GM19438 (cell line): ENCODE measurements at regions not wholly inside any gene's neighbourhood (a gene's known extent, or its start where the extent isn't known, plus 50 kb on each side); places are given as distances from the start of the nearest gene placed in this dataset.

ENCODE experiments used
- ATAC-seq: cut with Tn5 transposase; IDR thresholded peaks from one replicate; pipeline ENCODE4 v1.9.1; 2021; ENCODE audit warnings: low read depth; ENCODE audit not compliant: unreplicated experiment

DNA sequence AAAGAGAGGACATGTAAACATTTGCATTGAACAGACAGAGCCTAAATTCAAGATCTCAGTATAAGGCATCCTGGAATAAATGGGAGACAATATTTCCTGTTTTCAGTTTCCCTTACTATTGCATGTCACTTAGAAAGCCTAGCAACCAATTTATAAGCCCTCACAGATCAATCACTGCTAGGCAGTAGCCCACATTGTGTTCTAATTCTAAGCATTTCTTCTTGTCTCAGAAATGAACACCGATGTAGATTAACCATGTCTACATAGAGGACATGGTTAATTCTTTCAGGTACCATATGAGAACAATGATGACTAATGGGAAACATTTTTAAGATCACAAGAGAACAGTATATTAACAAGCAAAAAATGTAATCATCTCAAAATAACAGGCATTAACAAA lies 79.6 kb upstream of the HMHB1 start:
- no peak for ATAC-seq

- ATAC-seq = no peak
Measured at GRCh38 chr5:143730112-143730801, 81.7 kb upstream of the HMHB1 start.

DNA sequence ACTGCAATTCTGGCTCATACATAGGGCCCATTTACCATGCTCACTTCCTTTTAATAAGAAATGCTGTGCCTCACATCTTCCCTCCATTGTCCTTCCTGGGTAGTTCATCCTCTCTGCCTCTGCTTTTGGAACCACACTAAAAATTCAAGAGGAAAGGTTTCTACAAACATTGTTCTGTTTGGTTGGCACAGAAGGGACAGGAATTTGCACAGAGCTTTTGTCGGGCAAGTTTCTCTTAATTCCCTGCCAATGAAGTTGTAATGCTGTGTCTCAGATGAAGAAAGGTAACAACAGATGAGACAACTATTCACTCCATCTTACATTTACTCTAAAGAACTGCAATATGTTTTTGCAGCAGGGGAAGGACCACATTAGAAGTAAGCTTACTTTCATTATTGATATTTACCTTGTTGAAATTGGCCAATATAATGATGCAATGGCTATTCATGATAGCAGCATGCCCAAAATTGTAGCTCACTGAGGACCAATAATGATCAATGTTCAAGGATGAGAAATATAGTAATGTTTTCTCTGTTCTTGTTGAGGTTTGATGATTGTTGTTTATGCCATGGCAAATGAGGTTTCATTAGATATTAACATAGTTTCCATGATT lies 82.5 kb upstream of the HMHB1 start:
- ATAC-seq = no peak

GRCh38 chr5:143723159-143723558 lies 88.8 kb upstream of the HMHB1 start:
- ATAC-seq = no peak

- no peak for ATAC-seq
Measured at GRCh38 chr5:143721925-143722324, 90.0 kb upstream of the HMHB1 start.

GRCh38 chr5:143720689-143721088 lies 91.3 kb upstream of the HMHB1 start:
- ATAC-seq = no peak

- no peak for ATAC-seq
Measured at GRCh38 chr5:143717400-143717799, 94.6 kb upstream of the HMHB1 start.

DNA sequence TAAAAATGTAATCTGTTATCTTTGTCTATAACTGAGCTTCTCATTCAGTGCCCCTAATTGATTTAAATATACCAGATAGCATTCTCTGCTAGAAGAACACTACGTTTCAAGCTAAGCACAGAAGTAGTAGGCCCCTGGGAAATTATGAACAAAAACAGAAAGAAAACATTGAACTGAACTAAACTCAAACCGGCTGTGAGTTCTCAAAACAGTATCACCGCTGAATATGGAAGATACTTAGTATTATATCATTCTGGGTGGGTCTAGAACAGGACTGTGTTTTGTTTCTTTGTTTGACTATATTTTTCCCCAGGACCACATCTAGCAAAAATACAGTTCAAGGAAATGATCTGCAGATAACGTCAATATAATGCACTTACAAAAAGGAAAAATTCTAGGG lies 95.1 kb upstream of the HMHB1 start:
- ATAC-seq = no peak

DNA sequence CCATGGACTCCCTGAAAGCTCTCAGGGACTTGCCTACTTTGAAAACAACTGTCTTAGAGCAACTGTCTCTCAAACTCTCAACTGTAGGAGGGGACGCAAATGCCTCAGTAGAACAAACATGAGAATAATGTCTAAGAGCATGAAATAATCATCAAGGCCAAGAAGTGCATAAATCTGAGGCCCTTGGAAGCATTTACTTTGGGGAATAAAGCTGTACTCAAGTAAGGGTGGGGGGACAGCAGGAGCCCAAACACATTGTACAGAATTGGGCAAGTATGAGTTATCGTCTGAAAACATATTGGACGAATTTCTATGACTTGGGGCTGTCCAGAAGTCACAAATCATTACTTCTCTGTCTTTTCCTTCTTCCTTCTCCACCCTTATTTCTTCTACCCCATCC lies 96.3 kb upstream of the HMHB1 start:
- ATAC-seq = no peak

- peak; percentile 85 for ATAC-seq
Measured at GRCh38 chr5:143714629-143715028, 97.3 kb upstream of the HMHB1 start.

DNA sequence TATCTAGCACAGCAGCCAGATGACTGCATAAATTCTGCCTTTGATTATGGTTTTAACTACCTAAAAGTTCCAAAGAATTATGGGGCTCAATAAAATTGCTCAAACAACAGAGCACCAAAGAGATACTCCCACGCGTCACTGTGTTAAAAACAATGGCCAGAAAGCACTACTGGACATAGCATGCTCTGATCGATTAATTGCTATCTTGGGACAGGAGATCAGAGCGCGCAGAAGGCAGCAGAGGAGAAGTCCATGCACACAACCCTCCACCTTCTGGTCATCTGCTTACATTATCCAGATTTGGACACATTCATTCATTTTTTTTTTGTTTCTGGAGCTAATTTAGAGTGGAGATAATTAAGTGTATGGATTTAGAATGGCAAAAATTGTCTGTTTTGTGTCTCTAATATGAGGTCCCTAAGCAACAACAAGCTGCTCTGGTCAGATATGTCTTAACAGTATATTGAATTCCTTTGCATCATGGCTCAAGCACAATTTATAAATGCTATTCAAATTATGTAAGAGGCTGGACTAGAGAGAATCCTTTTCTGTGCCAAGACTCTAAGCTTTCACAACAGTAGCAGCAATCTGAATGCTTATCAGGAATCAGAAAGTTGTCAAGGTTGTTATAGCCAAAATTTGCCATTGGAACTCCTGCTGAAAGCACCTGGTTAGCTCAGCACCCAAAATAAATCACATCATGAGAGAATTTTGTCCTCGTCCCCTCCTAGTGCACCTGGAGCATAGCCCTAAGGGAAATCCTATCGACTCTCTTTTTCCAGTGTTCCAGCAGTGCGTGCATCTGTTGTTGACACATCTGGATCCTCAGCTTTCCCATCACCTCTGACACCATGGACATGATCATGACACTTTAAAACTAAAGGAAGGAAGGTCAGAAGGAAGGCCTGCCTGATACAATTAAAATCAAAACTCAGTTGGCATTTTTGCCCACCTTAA lies 98.6 kb upstream of the HMHB1 start:
- ATAC-seq = no peak

GRCh38 chr5:143708672-143709071 lies 103.3 kb upstream of the HMHB1 start:
- no peak for ATAC-seq

GRCh38 chr5:143707806-143708205 lies 104.2 kb upstream of the HMHB1 start:
- ATAC-seq = no peak

GRCh38 chr5:143705381-143705780 lies 106.6 kb upstream of the HMHB1 start:
- ATAC-seq = no peak

DNA sequence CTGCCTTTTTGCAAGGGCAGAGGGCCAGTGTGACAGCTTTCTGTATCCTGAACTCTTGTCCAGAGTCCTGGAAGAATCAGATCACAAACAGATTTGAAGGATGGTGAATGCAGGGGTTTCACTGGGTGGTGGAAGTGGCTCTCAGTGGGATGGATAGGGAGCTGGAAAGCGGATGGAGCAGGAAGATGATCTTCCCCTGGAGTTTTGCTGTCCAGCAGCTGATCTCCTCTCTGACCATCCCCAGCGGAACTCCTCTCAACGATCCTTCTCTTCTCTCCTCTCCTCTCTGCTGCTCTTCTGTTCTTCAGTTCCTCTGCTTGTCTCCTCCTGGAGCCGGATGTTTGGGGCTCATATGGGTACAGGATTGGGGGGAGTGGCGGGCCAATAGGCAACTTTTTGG lies 108.3 kb upstream of the HMHB1 start:
- ATAC-seq = no peak

- ATAC-seq = no peak
Measured at GRCh38 chr5:143701493-143701892, 110.5 kb upstream of the HMHB1 start.

GRCh38 chr5:143700994-143701393 lies 111.0 kb upstream of the HMHB1 start:
- no peak for ATAC-seq

DNA sequence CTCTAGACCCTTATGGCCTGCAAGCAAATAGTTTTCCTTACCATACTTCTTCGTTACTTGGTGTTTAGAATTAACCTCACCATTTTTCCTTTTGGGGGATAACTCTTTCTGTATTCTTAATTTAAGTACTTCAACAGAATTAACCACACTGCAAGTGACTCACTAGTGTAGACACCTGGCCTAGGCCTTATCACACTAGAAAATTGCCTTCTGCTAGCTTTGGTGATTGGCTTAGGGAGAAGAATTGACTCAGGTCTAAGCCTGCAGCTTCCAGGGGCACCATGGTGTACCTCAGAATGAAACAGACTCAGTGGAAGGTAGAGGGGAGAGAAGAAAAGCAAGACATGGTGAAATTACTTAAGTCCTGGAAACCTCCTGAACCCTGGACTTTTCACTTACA lies 112.8 kb upstream of the HMHB1 start:
- no peak for ATAC-seq

DNA sequence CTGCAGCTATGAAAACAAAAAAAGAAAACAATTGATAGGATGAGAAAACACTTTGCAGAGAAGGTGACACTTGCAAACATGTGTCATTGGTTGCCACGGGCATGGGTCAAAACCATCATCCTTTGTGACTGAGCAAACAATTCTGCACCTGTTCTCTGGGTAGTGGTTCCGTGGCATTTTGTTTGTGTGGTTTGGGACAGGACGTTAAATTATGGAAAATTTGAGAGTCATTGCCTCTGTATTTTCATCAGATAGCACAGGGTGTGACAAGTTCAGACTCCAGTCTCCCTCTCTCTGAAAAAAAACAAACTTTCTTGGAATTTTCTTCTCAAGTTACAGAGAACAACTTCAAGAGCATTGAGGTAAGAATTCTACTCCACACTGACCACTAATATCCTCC lies 113.4 kb upstream of the HMHB1 start:
- no peak for ATAC-seq

- ATAC-seq = no peak
Measured at GRCh38 chr5:143696921-143697320, 115.0 kb upstream of the HMHB1 start.

GRCh38 chr5:143695941-143696340 lies 116.0 kb upstream of the HMHB1 start:
- no peak for ATAC-seq
